ENCODE measurements at regions not wholly inside any gene's neighbourhood (a gene's known extent, or its start where the extent isn't known, plus 50 kb on each side); places are given as distances from the start of the nearest gene placed in this dataset.

DNA sequence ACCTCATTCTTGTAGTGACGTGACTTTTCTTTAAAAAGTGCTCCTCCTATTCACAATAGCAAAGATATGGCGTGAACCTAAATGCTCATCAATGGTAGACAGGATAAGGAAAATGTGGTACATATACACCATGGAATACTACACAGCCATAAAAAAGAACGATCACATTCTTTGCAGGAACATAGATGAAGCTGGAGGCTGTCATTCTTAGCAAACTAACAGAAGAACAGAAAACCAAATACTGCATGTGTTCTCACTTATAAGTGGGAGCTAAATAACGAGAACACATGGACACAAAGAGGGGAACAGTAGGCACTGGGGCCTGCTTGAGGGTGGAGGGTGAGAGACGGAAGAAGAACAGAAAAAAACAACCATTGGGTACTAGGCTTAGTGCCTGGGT lies 59.9 kb upstream of the FGFR2 start:
- TF ChIP-seq POLR2A (IDR thresholded peaks at IDR 0.05) (no peak), POLR2AphosphoS5 (IDR thresholded peaks at IDR 0.05) (no peak), EP300 (IDR thresholded peaks at IDR 0.05) (no peak), CTCF (IDR thresholded peaks at IDR 0.05) (no peak)
- H3K27ac ChIP-seq = no peak overlapping the region
- H3K36me3 ChIP-seq = no peaks in the 10 kb centered on the region
- ATAC-seq (ENCODE audit: low FRiP score in 2 of 2) (no peak), DNase-seq (no peak)
- H3K4me3 ChIP-seq = no peak overlapping the region
- no peaks in the 10 kb centered on the region for H3K9me3 ChIP-seq
- whole genome bisulfite sequencing, 2 donors = 91 to 94% methylated on average over 5 of the region's 5 CpGs
- H3K27me3 ChIP-seq = no peaks in the 10 kb centered on the region
- no peaks in the 10 kb centered on the region for H3K4me1 ChIP-seq

GRCh38 chr10:121655254-121656144 lies 57.3 kb upstream of the FGFR2 start:
- Histone ChIP-seq H3K4me3 (no peak overlapping the region), H3K4me1 (no peaks in the 10 kb centered on the region), H3K27ac (no peak overlapping the region), H3K27me3 (no peaks in the 10 kb centered on the region), H3K36me3 (no peaks in the 10 kb centered on the region), H3K9me3 (no peaks in the 10 kb centered on the region)
- no peak for DNase-seq
- TF ChIP-seq POLR2A (IDR thresholded peaks at IDR 0.05) = no peak
- no peak for TF ChIP-seq POLR2AphosphoS5 (IDR thresholded peaks at IDR 0.05)
- TF ChIP-seq CTCF (IDR thresholded peaks at IDR 0.05) = no peak
- no peak for TF ChIP-seq EP300 (IDR thresholded peaks at IDR 0.05)
- 76 to 79% methylated on average over 12 of the region's 12 CpGs for WGBS, 2 donors
- no peak for ATAC-seq (ENCODE audit: low FRiP score in 2 of 2)

DNA sequence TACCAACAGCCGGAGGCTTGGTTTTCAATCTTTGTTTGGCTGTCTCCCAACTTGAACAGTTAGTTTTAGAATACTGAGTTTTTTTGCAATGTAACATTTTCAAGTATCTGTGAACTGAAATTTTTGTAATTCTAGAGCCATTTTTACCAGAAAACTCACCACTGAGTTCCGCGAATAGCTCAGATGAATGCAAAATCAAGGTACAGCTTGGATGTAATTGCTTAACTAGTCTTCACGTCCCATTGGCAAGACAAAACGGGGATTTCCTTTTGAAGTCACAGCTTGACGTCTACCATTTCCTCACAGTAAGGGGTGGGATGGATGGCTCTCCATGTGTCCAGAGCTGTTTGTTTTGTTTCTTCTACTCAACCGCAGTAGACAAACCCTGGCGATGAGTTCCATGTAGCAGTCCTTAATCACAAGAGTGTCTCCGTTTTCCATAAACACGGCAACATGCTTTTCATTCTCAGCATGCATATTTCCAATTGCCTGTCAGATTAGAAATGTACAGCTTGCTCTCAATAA lies 55.8 kb upstream of the FGFR2 start:
- Histone ChIP-seq H3K27ac (no peak overlapping the region), H3K27me3 (no peaks in the 10 kb centered on the region), H3K36me3 (no peaks in the 10 kb centered on the region), H3K9me3 (no peaks in the 10 kb centered on the region), H3K4me3 (no peak overlapping the region), H3K4me1 (no peaks in the 10 kb centered on the region)
- TF ChIP-seq POLR2AphosphoS5 (IDR thresholded peaks at IDR 0.05) (no peak), POLR2A (IDR thresholded peaks at IDR 0.05) (no peak), CTCF (IDR thresholded peaks at IDR 0.05) (no peak), EP300 (IDR thresholded peaks at IDR 0.05) (no peak)
- ATAC-seq (ENCODE audit: low FRiP score in 2 of 2) = no peak
- WGBS, 2 donors = 64 to 65% methylated on average over 10 of the region's 10 CpGs
- no peak for DNase-seq

GRCh38 chr10:121653608-121654007 lies 55.4 kb upstream of the FGFR2 start:
- Histone ChIP-seq H3K27me3 (no peaks in the 10 kb centered on the region), H3K4me3 (no peak overlapping the region), H3K4me1 (no peaks in the 10 kb centered on the region), H3K27ac (no peak overlapping the region), H3K9me3 (no peaks in the 10 kb centered on the region), H3K36me3 (no peaks in the 10 kb centered on the region)
- ATAC-seq (ENCODE audit: low FRiP score in 2 of 2) (no peak), DNase-seq (no peak)
- no peak for TF ChIP-seq POLR2A (IDR thresholded peaks at IDR 0.05)
- no peak for TF ChIP-seq EP300 (IDR thresholded peaks at IDR 0.05)
- no peak for TF ChIP-seq CTCF (IDR thresholded peaks at IDR 0.05)
- TF ChIP-seq POLR2AphosphoS5 (IDR thresholded peaks at IDR 0.05) = no peak
- WGBS, 2 donors = 89 to 92% methylated on average over 8 of the region's 8 CpGs

All from upper lobe of left lung (tissue), 6 donors.